Muscle of leg (tissue), 3 donors: ENCODE measurements at regions not wholly inside any gene's neighbourhood (a gene's known extent, or its start where the extent isn't known, plus 50 kb on each side); places are given as distances from the start of the nearest gene placed in this dataset.

Experiments
- DNase-seq: peaks from one replicate; pipeline ENCODE4 v3.0.0; 2013
- H3K27ac ChIP-seq: one replicate; pipeline ENCODE4 v1.5.1; 2013; ENCODE audit warnings: mild to moderate bottlenecking, low read length, control low read depth
- H3K27me3 ChIP-seq: one replicate; pipeline ENCODE4 v1.6.1; 2013; ENCODE audit warnings: low read length; ENCODE audit not compliant: control insufficient read depth, insufficient read depth
- H3K36me3 ChIP-seq: one replicate; pipeline ENCODE4 v1.6.1; 2013; ENCODE audit warnings: low read length; ENCODE audit not compliant: control insufficient read depth, insufficient read depth
- H3K4me1 ChIP-seq: one replicate; pipeline ENCODE4 v1.6.1; 2013; ENCODE audit warnings: low read length; ENCODE audit not compliant: control insufficient read depth, insufficient read depth
- H3K4me3 ChIP-seq: one replicate; pipeline ENCODE4 v1.5.1; 2013; ENCODE audit warnings: low read length, control low read depth
- H3K9me3 ChIP-seq: replicated peaks from 2 replicates; pipeline ENCODE4 v1.6.1; 2013; ENCODE audit warnings: low read depth, low read length; ENCODE audit not compliant: control insufficient read depth
- WGBS: methylation state at CpG from one replicate; pipeline ENCODE4 v1.1.5; 2013; ENCODE audit warnings: missing lambda C conversion rate; ENCODE audit not compliant: insufficient coverage; 5-methylcytosine and 5-hydroxymethylcytosine counted together

DNA sequence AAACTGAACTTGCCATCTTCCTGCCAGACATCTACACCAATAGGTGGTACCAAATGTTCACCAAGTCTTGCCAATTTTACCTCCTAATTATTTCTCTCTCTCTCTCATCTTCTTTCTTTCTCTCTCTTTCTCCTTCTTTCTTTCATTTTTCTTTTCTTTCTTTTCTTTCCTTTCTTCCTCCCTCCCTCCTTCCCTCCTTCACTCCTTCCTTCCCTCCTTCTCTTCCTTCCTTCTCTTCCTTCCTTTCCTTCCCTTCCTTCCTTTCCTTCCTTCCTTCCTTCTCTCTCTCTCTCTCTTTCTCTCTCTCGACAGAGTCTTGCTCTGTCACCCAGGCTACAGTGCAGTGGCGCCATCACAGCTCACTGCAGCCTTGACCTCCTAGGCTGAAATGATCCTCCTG lies 55.4 kb upstream of the PSMA6 start:
- no peak overlapping the region for H3K27ac ChIP-seq
- no peak for DNase-seq
- no peaks in the 10 kb centered on the region for H3K27me3 ChIP-seq
- no peak overlapping the region for H3K4me3 ChIP-seq
- no peaks in the 10 kb centered on the region for H3K36me3 ChIP-seq
- no peaks in the 10 kb centered on the region for H3K9me3 ChIP-seq
- WGBS: 78% methylated on average over 2 of the region's 2 CpGs
- H3K4me1 ChIP-seq: no peaks in the 10 kb centered on the region

DNA sequence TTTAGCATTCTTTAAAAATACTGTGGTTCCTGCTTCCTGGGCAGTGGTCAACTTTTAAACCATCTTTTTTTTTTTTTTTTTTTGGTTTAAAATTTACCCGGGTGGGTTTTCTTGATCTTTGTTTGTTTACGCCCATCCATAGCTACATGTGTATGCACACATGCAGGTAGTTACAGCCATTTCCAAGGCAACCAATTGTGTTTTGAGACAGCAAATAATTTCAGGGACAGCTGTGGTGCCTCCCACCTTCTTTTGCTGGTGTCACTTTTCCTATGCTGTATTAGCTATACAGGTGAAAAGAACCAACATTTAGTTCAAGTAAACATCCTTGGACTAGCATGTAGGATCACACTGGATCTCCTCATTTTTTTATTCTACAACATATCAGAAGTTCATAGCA lies 52.0 kb upstream of the PSMA6 start:
- Histone ChIP-seq H3K36me3 (no peaks in the 10 kb centered on the region), H3K27me3 (no peaks in the 10 kb centered on the region), H3K4me1 (peaks cover 2% of the 10 kb centered on the region), H3K9me3 (no peaks in the 10 kb centered on the region), H3K4me3 (no peak overlapping the region), H3K27ac (no peak overlapping the region)
- DNase-seq: peak; percentile 17
- 52% methylated on average over 2 of the region's 2 CpGs for WGBS
